PC-3 (cell line): ENCODE measurements at regions not wholly inside any gene's neighbourhood (a gene's known extent, or its start where the extent isn't known, plus 50 kb on each side); places are given as distances from the start of the nearest gene placed in this dataset.

ENCODE experiments used
- ATAC-seq: fragments of 200-7000 bp; cut with Tn5 transposase; 2 replicates; pipeline ENCODE4 v1.9.1; 2020; ENCODE audit warnings: mild to moderate bottlenecking, moderate library complexity
- BruUV-seq: library from RNA; stranded (reverse); fragments of 400-500 nt; replicated peaks from 2 replicates; lab custom pipeline; 2021; lab: Mats Ljungman, UMichigan
- CTCF ChIA-PET: fragments of 300-600 bp; sonication (Branson Sonifier 250); formaldehyde crosslinking; loops from one replicate; lab custom pipeline; 2022; ENCODE audit warnings: antibody characterized with exemption; lab: Charles Lee
- POLR2A ChIA-PET: fragments of 300-600 bp; sonication (Branson Sonifier 250); formaldehyde crosslinking; loops from one replicate; lab custom pipeline; 2022; ENCODE audit warnings: antibody characterized with exemption; ENCODE audit not compliant: unreplicated experiment; lab: Charles Lee
- DNase-seq: peaks from one replicate; pipeline ENCODE4 v3.0.0-alpha.2; 2015
- H2AFZ ChIP-seq: fragments of 300-600 bp; sonication (generic); 2 replicates; pipeline ENCODE4 v1.6.0; 2016; ENCODE audit warnings: antibody characterized with exemption, low read length
- H3F3A ChIP-seq: fragments of 300-600 bp; sonication (generic); one replicate; pipeline ENCODE4 v1.6.0; 2017; ENCODE audit warnings: antibody characterized with exemption, low read length, control low read depth, mild to moderate bottlenecking; ENCODE audit not compliant: unreplicated experiment
- H3K27ac ChIP-seq: fragments of 300-600 bp; sonication (generic); 2 replicates; pipeline ENCODE4 v1.5.1; 2016; ENCODE audit warnings: mild to moderate bottlenecking, low read length
- H3K27me3 ChIP-seq: fragments of 300-600 bp; sonication (generic); 2 replicates; pipeline ENCODE4 v1.6.1; 2016; ENCODE audit warnings: low read length, mixed read lengths
- H3K36me3 ChIP-seq: fragments of 300-600 bp; sonication (generic); 2 replicates; pipeline ENCODE4 v1.6.1; 2016; ENCODE audit warnings: low read depth, mixed run types, low read length, mixed read lengths
- H3K4me1 ChIP-seq: fragments of 300-600 bp; sonication (generic); 2 replicates; pipeline ENCODE4 v1.5.1; 2016; ENCODE audit warnings: low read length; ENCODE audit not compliant: insufficient read depth
- H3K4me2 ChIP-seq: fragments of 300-600 bp; sonication (generic); 2 replicates; pipeline ENCODE4 v1.6.0; 2016; ENCODE audit warnings: low read length
- H3K4me3 ChIP-seq: fragments of 300-600 bp; sonication (generic); 2 replicates; pipeline ENCODE4 v1.5.1; 2016; ENCODE audit warnings: mild to moderate bottlenecking, low read length, mixed read lengths
- H3K79me2 ChIP-seq: fragments of 300-600 bp; sonication (generic); 2 replicates; pipeline ENCODE4 v1.6.1; 2017; ENCODE audit warnings: low read length, mixed read lengths
- H3K9ac ChIP-seq: fragments of 300-600 bp; sonication (generic); 2 replicates; pipeline ENCODE4 v1.6.0; 2016; ENCODE audit warnings: mild to moderate bottlenecking, low read length
- H3K9me2 ChIP-seq: fragments of 300-600 bp; sonication (generic); replicated peaks from 2 replicates; pipeline ENCODE4 v1.6.1; 2016; ENCODE audit warnings: mixed run types, low read length, mixed read lengths
- H3K9me3 ChIP-seq: fragments of 300-600 bp; sonication (generic); 2 replicates; pipeline ENCODE4 v1.6.1; 2016; ENCODE audit warnings: low read length, mixed read lengths
- H4K20me1 ChIP-seq: fragments of 300-600 bp; sonication (generic); 2 replicates; pipeline ENCODE4 v1.6.1; 2016; ENCODE audit warnings: low read length, mixed read lengths
- CTCF ChIP-seq: fragments of 300-600 bp; sonication (generic); conservative IDR thresholded peaks from 2 replicates; pipeline ENCODE4 v1.5.1; 2017; ENCODE audit warnings: antibody characterized with exemption, low read depth, mild to moderate bottlenecking, low read length
- EZH2 ChIP-seq: fragments of 300-600 bp; sonication (generic); IDR thresholded peaks from one replicate; pipeline ENCODE4 v1.6.1; 2017; ENCODE audit warnings: antibody characterized with exemption, mild to moderate bottlenecking, low read length; ENCODE audit not compliant: unreplicated experiment
- EZH2phosphoT487 ChIP-seq: fragments of 300-600 bp; sonication (generic); IDR thresholded peaks from 2 replicates; pipeline ENCODE4 v1.6.1; 2018; ENCODE audit warnings: mild to moderate bottlenecking, antibody characterized with exemption, low read length, borderline replicate concordance
- intact Hi-C: fragments of 100-400 bp; cut with micrococcal nuclease; formaldehyde crosslinking; loops from 2 replicates; pipeline ENCODE4 v1.9.0; 2023

GRCh38 chr14:86363047-86363446, 833.1 kb downstream of the FLRT2 start:
- Histone ChIP-seq H3K27ac (no peak overlapping the region), H4K20me1 (no peaks in the 10 kb centered on the region), H3K79me2 (no peaks in the 10 kb centered on the region), H3K4me3 (no peak overlapping the region), H2AFZ (no peak overlapping the region), H3K4me1 (no peaks in the 10 kb centered on the region), H3K4me2 (no peak overlapping the region), H3K9ac (no peak overlapping the region), H3K9me2 (no peaks in the 10 kb centered on the region), H3K27me3 (no peaks in the 10 kb centered on the region), H3K36me3 (no peaks in the 10 kb centered on the region), H3K9me3 (no peaks in the 10 kb centered on the region), H3F3A (no peaks in the 10 kb centered on the region)
- TF ChIP-seq CTCF (no peak), EZH2phosphoT487 (no peak), EZH2 (no peak)
- CTCF ChIA-PET, result no interaction called here
- POLR2A ChIA-PET, result no interaction called here
- ATAC-seq, result no peak
- BruUV-seq, result no TSS peak
- intact Hi-C loops, result no loop called here
- no peak for DNase-seq

GRCh38 chr14:86357876-86358275, 827.9 kb downstream of the FLRT2 start:
- no peak for ATAC-seq
- H3K27ac ChIP-seq, result no peak overlapping the region
- no peak overlapping the region for H3K4me3 ChIP-seq
- no peaks in the 10 kb centered on the region for H4K20me1 ChIP-seq
- H2AFZ ChIP-seq, result no peak overlapping the region
- no TSS peak for BruUV-seq
- no peaks in the 10 kb centered on the region for H3K79me2 ChIP-seq
- intact Hi-C loops, result no loop called here
- TF ChIP-seq EZH2 (no peak), CTCF (no peak), EZH2phosphoT487 (no peak)
- CTCF ChIA-PET, result no interaction called here
- no peaks in the 10 kb centered on the region for H3K4me1 ChIP-seq
- no peak overlapping the region for H3K4me2 ChIP-seq
- H3K27me3 ChIP-seq, result no peaks in the 10 kb centered on the region
- POLR2A ChIA-PET, result no interaction called here
- H3K36me3 ChIP-seq, result no peaks in the 10 kb centered on the region
- no peaks in the 10 kb centered on the region for H3K9me3 ChIP-seq
- no peak overlapping the region for H3K9ac ChIP-seq
- no peaks in the 10 kb centered on the region for H3F3A ChIP-seq
- no peaks in the 10 kb centered on the region for H3K9me2 ChIP-seq
- no peak for DNase-seq

GRCh38 chr14:86357119-86357518, 827.2 kb downstream of the FLRT2 start:
- no TSS peak for BruUV-seq
- ChIA-PET CTCF (no interaction called here), POLR2A (no interaction called here)

More at GRCh38 chr14:86357119-86357518, 827.2 kb downstream of the FLRT2 start:
- H3K27ac ChIP-seq, result no peak overlapping the region
- H3K9me3 ChIP-seq, result no peaks in the 10 kb centered on the region
- H4K20me1 ChIP-seq, result no peaks in the 10 kb centered on the region
- ATAC-seq (no peak), DNase-seq (no peak)
- no peak overlapping the region for H3K9ac ChIP-seq
- no peaks in the 10 kb centered on the region for H3K9me2 ChIP-seq
- H3K79me2 ChIP-seq, result no peaks in the 10 kb centered on the region
- no peak overlapping the region for H3K4me3 ChIP-seq
- TF ChIP-seq EZH2phosphoT487 (no peak), CTCF (no peak), EZH2 (no peak)
- intact Hi-C loops, result no loop called here
- no peaks in the 10 kb centered on the region for H3F3A ChIP-seq
- no peak overlapping the region for H3K4me2 ChIP-seq
- no peaks in the 10 kb centered on the region for H3K4me1 ChIP-seq
- H3K36me3 ChIP-seq, result no peaks in the 10 kb centered on the region
- no peaks in the 10 kb centered on the region for H3K27me3 ChIP-seq
- H2AFZ ChIP-seq, result no peak overlapping the region
